ENCODE measurements at regions not wholly inside any gene's neighbourhood (a gene's known extent, or its start where the extent isn't known, plus 50 kb on each side); places are given as distances from the start of the nearest gene placed in this dataset.

DNA sequence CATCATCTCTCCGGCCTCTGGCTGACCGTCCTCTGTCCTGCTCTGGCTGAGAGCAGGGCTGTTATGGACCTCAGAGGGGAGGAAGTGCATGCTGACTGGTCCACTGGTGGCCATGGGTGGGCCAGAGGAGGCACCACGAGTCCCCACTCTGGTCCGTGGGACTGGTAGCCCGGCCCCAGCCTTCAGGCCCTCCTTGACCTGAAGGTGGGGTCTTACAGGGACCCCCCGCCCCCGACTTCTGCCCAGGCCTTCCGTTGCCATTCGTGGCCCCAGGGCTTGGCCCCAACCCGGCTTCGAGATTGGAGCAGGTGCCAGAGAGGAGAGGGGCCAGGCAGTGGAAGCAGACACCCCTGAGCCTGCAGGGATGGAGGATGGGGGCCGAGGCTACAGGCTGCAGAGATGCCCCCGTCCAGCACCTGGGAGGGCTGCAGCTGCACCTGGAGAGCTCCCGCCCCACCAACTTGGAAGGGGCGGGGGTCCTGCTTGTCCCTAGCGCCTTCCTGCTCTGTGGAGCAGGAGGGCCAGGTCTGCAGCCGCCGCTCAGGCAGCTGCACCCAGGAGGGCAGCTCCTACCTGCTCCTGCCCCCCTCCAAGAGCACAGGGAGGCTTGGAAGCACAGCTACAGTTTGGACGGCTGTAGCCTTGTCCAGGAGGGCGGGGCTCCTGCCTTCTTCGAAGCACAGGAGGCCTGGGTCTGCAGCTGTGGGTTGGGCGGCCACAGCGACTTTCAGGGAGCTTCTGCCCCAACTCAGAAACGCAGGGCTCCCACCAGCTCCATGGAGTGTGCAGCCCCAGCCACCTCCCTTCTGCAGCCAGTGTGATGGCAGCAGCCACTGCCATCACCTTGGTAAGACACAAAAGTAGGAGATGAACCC lies 142.5 kb downstream of the KLF13 start:
- TF ChIP-seq, protein P1, sequence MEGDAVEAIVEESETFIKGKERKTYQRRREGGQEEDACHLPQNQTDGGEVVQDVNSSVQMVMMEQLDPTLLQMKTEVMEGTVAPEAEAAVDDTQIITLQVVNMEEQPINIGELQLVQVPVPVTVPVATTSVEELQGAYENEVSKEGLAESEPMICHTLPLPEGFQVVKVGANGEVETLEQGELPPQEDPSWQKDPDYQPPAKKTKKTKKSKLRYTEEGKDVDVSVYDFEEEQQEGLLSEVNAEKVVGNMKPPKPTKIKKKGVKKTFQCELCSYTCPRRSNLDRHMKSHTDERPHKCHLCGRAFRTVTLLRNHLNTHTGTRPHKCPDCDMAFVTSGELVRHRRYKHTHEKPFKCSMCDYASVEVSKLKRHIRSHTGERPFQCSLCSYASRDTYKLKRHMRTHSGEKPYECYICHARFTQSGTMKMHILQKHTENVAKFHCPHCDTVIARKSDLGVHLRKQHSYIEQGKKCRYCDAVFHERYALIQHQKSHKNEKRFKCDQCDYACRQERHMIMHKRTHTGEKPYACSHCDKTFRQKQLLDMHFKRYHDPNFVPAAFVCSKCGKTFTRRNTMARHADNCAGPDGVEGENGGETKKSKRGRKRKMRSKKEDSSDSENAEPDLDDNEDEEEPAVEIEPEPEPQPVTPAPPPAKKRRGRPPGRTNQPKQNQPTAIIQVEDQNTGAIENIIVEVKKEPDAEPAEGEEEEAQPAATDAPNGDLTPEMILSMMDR (conservative IDR thresholded peaks at IDR 0.05; ENCODE audit: low read depth, low read length), result no peak
- no peak for TF ChIP-seq EZH2 (IDR thresholded peaks at IDR 0.05; ENCODE audit: low read length, unreplicated experiment)

Measured in PC-3 (cell line).